Left lung (tissue), 4 donors: ENCODE measurements at regions not wholly inside any gene's neighbourhood (a gene's known extent, or its start where the extent isn't known, plus 50 kb on each side); places are given as distances from the start of the nearest gene placed in this dataset.

Source experiments
- ATAC-seq: fragments of 200-7000 bp; cut with Tn5 transposase; one replicate; pipeline ENCODE4 v1.9.1; 2020; ENCODE audit warnings: moderate library complexity
- DNase-seq, 4 donors: peaks; one replicate each; pipeline ENCODE4 v3.0.0-alpha.2; 2013 to 2020
- H3K27ac ChIP-seq, 2 donors: fragments of 200-600 bp; sonication (generic) in 1 of 2; one replicate each; pipeline versions ENCODE4 v1.5.0 to v1.8.0; 2020 to 2021
- H3K27me3 ChIP-seq, 2 donors: fragments of 200-600 bp; sonication (generic) in 1 of 2; one replicate each; pipeline versions ENCODE4 v1.5.0 to v1.8.0; 2020 to 2021
- H3K36me3 ChIP-seq, 2 donors: fragments of 200-600 bp; sonication (generic) in 1 of 2; one replicate each; pipeline versions ENCODE4 v1.5.0 to v1.8.0; 2020 to 2021
- H3K4me1 ChIP-seq, 2 donors: fragments of 200-600 bp; one replicate each; pipeline ENCODE4 v1.8.0; 2021
- H3K4me3 ChIP-seq, 2 donors: fragments of 200-600 bp; sonication (generic) in 1 of 2; one replicate each; pipeline versions ENCODE4 v1.5.0 to v1.8.0; 2020 to 2021; ENCODE audit warnings: mild to moderate bottlenecking in 1 of 2
- H3K9me3 ChIP-seq, 2 donors: fragments of 200-600 bp; sonication (generic) in 1 of 2; one replicate each; pipeline versions ENCODE4 v1.5.0 to v1.8.0; 2020 to 2021
- CTCF ChIP-seq, 2 donors: fragments of 200-600 bp; sonication (generic) in 1 of 2; IDR thresholded peaks; one replicate each; pipeline versions ENCODE4 v1.5.0 to v1.8.0; 2021; ENCODE audit warnings: antibody characterized with exemption in 2 of 2
- intact Hi-C, 2 donors: fragments of 100-400 bp; cut with DNase I; formaldehyde crosslinking; loops; one replicate each; pipeline versions ENCODE4 v1.11.2 to v1.14.2; 2022
- donor health status: DM: no; HTN: yes; CAD: no.
- donor health status: DM: no; HTN: no; CAD: no.

- no peak for DNase-seq
- Histone ChIP-seq H3K4me1 (peaks cover 6 to 19% of the 10 kb centered on the region in 2 donors), H3K27ac (no peak overlapping the region)
Measured at GRCh38 chr2:172232708-172233396, 130.2 kb upstream of the DLX2 start.

GRCh38 chr2:172233987-172234715 is 131.5 kb upstream of the DLX2 start:
- H3K27me3 ChIP-seq: peaks cover 30 to 38% of the 10 kb centered on the region in 2 donors
- H3K36me3 ChIP-seq: no peaks in the 10 kb centered on the region
- H3K4me1 ChIP-seq: peaks cover 6 to 19% of the 10 kb centered on the region in 2 donors
- no peak overlapping the region for H3K4me3 ChIP-seq
- no peak overlapping the region for H3K27ac ChIP-seq
- H3K9me3 ChIP-seq: no peaks in the 10 kb centered on the region
- DNase-seq: no peak
- intact Hi-C loops: no loop called here
- no peak for ATAC-seq
- TF ChIP-seq CTCF (IDR thresholded peaks at IDR 0.05): no peak

More at GRCh38 chr2:172232708-172233396, 130.2 kb upstream of the DLX2 start:
- intact Hi-C loops: no loop called here
- Histone ChIP-seq H3K36me3 (no peaks in the 10 kb centered on the region), H3K9me3 (no peaks in the 10 kb centered on the region), H3K27me3 (peaks cover 30 to 38% of the 10 kb centered on the region in 2 donors), H3K4me3 (no peak overlapping the region)
- no peak for ATAC-seq
- TF ChIP-seq CTCF (IDR thresholded peaks at IDR 0.05): no peak

DNA sequence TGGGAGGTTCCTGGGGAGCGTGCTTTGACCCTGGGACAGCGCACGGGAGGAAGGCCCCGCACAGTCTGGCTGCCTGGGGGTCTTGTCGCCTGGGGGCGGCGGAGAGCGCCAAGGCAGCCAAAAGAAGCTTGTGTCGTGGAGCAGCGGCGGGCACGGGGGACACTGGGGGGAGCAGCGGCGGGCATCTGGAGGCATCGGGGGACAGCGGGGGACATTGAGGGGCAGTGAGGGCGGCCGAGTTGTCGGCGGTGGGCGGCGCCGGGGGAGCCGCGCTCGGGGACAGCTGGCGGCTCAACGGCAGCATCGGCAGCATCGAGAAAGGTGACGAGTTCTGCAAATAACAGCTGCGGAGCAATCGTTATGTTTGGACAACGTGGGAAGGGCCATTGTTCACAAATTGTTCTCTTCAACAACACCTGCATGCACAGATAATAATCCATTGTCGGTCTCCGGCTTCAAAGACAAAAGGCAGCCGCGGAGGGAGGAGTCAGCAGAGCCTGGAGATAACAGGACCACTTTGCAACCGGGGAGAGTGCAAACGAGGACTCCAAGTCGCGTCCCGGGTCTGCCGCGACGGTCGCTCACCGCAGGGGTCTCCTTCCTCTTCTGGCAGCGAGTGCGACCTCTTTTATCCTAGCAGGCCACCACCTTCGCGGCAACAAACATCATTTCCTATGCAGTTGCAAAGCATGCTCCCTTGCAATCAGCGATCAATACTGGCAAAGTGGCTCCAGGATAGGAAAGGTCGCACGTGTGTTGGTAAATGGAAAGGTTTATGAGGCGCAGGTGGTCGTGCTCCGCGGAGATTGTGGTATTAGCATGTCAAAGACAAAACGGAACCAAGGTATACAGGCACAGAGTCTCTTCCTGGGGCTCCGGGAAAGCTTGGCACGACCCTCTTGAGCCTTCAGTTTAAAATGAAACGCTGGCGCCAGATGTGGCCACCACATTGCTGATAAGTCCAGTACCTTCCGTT is 132.3 kb upstream of the DLX2 start:
- Histone ChIP-seq H3K4me3 (peak overlapping the region; percentile 17 to 26), H3K36me3 (no peaks in the 10 kb centered on the region), H3K9me3 (no peaks in the 10 kb centered on the region), H3K27ac (no peak overlapping the region), H3K4me1 (peaks cover 6 to 19% of the 10 kb centered on the region in 2 donors), H3K27me3 (peaks cover 30 to 38% of the 10 kb centered on the region in 2 donors)
- TF ChIP-seq CTCF (IDR thresholded peaks at IDR 0.05): no peak
- DNase-seq: no peak
- intact Hi-C loops: no loop called here
- ATAC-seq: peak; percentile 21

DNA sequence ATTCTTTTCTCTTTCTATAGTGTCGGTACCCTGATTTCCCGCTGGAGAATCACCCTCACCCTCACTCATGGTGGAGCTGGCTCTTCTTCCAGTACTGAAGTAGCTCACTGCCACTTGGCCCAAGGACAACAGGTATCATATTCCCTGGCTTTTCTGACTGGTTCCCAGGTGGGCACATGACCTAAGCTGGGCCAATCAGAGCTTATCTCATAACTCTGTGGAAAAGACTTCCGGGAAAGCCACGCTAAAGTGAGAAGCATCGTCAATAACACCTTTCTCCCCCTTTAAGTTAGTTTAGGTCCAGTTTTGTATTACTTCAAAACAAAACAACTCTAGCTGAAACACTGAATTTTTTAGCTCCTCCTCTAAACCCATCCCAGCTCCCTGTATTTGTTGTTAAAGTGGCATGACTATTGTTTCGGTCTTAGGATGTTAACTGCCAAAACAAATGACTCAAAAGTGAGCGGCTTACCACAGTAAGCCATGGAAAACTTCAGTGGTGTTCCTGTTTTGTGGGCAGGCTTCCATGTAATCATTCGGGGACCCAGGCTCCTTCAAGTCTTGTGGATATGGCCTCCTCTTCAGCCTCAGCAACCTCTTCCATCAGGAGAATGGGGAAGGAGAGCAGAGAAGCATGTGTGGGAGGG is 137.4 kb upstream of the DLX2 start:
- Histone ChIP-seq H3K9me3 (no peaks in the 10 kb centered on the region), H3K36me3 (no peaks in the 10 kb centered on the region), H3K27ac (no peak overlapping the region), H3K4me3 (no peak overlapping the region), H3K27me3 (peaks cover 16 to 20% of the 10 kb centered on the region in 2 donors), H3K4me1 (peaks cover 3 to 15% of the 10 kb centered on the region in 2 donors)
- TF ChIP-seq CTCF (IDR thresholded peaks at IDR 0.05): no peak
- intact Hi-C loops: no loop called here
- DNase-seq (no peak), ATAC-seq (no peak)
